A549 (cell line): ENCODE measurements at regions not wholly inside any gene's neighbourhood (a gene's known extent, or its start where the extent isn't known, plus 50 kb on each side); places are given as distances from the start of the nearest gene placed in this dataset.

Experiments used
- ATAC-seq, 2 experiments: fragments of 200-7000 bp in 1 of 2; fragments of >200 bp in 1 of 2; cut with Nextera tagmentation in 1 of 2; cut with Tn5 transposase in 1 of 2; 3 replicates each; pipeline versions ENCODE4 v1.8.0 to v1.9.1; 2018 to 2020; ENCODE audit warnings: mild to moderate bottlenecking in 1 of 2, moderate library complexity in 1 of 2
- CTCF ChIA-PET: fragments of 300-600 bp; sonication (Branson Sonifier 250); formaldehyde crosslinking; extraction: SDS; loops from one replicate; lab custom pipeline; 2021; ENCODE audit warnings: antibody characterized with exemption, inconsistent platforms; lab: Yijun Ruan, JAX
- POLR2A ChIA-PET: fragments of 350-600 bp; formaldehyde crosslinking; extraction: SDS; loops from one replicate; lab custom pipeline; 2021; ENCODE audit warnings: antibody characterized with exemption, inconsistent platforms; lab: Yijun Ruan, JAX
- DNase-seq, 2 experiments: peaks; one replicate each; pipeline versions ENCODE4 v3.0.0 to v3.0.0-alpha.2; 2011 to 2016; ENCODE audit warnings: low read depth in 1 of 2, low spot score in 1 of 2
- FAIRE-seq: peaks from 2 replicates; lab custom pipeline; 2011; peaks lifted over from hg19 to GRCh38; lab: Jason Lieb, UNC
- H3K27ac ChIP-seq, 2 experiments: fragments of >200 bp; sonication (Bioruptor Twin); formaldehyde crosslinking; 3 replicates each; pipeline ENCODE4 v1.5.1; 2016 to 2017
- H3K4me1 ChIP-seq: fragments of >200 bp; sonication (Bioruptor Twin); formaldehyde crosslinking; 3 replicates; pipeline ENCODE4 v1.6.1; 2016
- H3K4me2 ChIP-seq: fragments of >200 bp; sonication (Bioruptor Twin); formaldehyde crosslinking; 3 replicates; pipeline ENCODE4 v1.6.1; 2016
- H3K4me3 ChIP-seq: fragments of >200 bp; sonication (Bioruptor Twin); formaldehyde crosslinking; 3 replicates; pipeline ENCODE4 v1.5.1; 2016
- H3K9me3 ChIP-seq: fragments of >200 bp; sonication (Bioruptor Twin); formaldehyde crosslinking; 3 replicates; pipeline ENCODE4 v1.6.1; 2016
- ATOH8 ChIP-seq: fragments of 250-450 bp; sonication (Bioruptor Pico); IDR thresholded peaks from 2 replicates; pipeline ENCODE4 v1.5.0; 2020; ENCODE audit warnings: low read depth, mild to moderate bottlenecking, moderate library complexity
- BCL3 ChIP-seq: fragments of >200 bp; sonication (Bioruptor Twin); formaldehyde crosslinking; IDR thresholded peaks from 3 replicates; pipeline ENCODE4 v1.6.1; 2016
- CBX2 ChIP-seq: fragments of 200-600 bp; sonication (generic); IDR thresholded peaks from 2 replicates; pipeline ENCODE4 v1.6.1; 2016; ENCODE audit warnings: low read depth, mild to moderate bottlenecking, borderline replicate concordance
- CEBPB ChIP-seq, 2 experiments: fragments of >200 bp in 1 of 2; sonication (Bioruptor Twin) in 1 of 2; formaldehyde crosslinking in 1 of 2; IDR thresholded peaks; 2 replicates each; pipeline ENCODE4 v1.6.1; 2012 to 2016
- CHD4 ChIP-seq: fragments of 200-600 bp; sonication (generic); IDR thresholded peaks from 2 replicates; pipeline ENCODE4 v1.6.1; 2016; ENCODE audit warnings: antibody characterized with exemption, mild to moderate bottlenecking, borderline replicate concordance
- EHF ChIP-seq: fragments of 250-450 bp; sonication (Bioruptor Pico); IDR thresholded peaks from 2 replicates; pipeline ENCODE4 v1.5.0; 2020; ENCODE audit warnings: mild to moderate bottlenecking
- EP300 ChIP-seq, 2 experiments: fragments of >200 bp; sonication (Bioruptor Twin); formaldehyde crosslinking; IDR thresholded peaks; 2 replicates in 1 of 2; 3 replicates in 1 of 2; pipeline ENCODE4 v1.6.1; 2016 to 2017
- FOSL2 ChIP-seq, 2 experiments: fragments of 450-650 bp in 1 of 2; fragments of >200 bp in 1 of 2; sonication (Bioruptor Twin) in 1 of 2; formaldehyde crosslinking; IDR thresholded peaks; 2 replicates each; pipeline versions ENCODE4 v1.5.0 to v1.6.1; 2016 to 2020; ENCODE audit warnings: mild to moderate bottlenecking in 1 of 2, moderate library complexity in 1 of 2
- FOXS1 ChIP-seq: fragments of 250-450 bp; sonication (Bioruptor Pico); IDR thresholded peaks from 2 replicates; pipeline ENCODE4 v1.5.0; 2020; ENCODE audit warnings: mild to moderate bottlenecking, moderate library complexity
- GATA3 ChIP-seq: IDR thresholded peaks from 2 replicates; pipeline ENCODE4 v1.6.1; 2012; ENCODE audit warnings: borderline replicate concordance
- HDAC2 ChIP-seq: fragments of 200-600 bp; sonication (generic); IDR thresholded peaks from 2 replicates; pipeline ENCODE4 v1.6.1; 2016
- HOXA7 ChIP-seq: fragments of 250-450 bp; sonication (Bioruptor Pico); IDR thresholded peaks from 2 replicates; pipeline ENCODE4 v1.5.0; 2020; ENCODE audit warnings: mild to moderate bottlenecking, moderate library complexity
- HOXB5 ChIP-seq: fragments of 250-450 bp; sonication (Bioruptor Pico); IDR thresholded peaks from 2 replicates; pipeline ENCODE4 v1.5.0; 2020; ENCODE audit warnings: mild to moderate bottlenecking, moderate library complexity
- MAX ChIP-seq: IDR thresholded peaks from 2 replicates; pipeline ENCODE4 v1.6.1; 2012
- RARB ChIP-seq: fragments of 250-450 bp; sonication (Bioruptor Pico); IDR thresholded peaks from 2 replicates; pipeline ENCODE4 v1.8.0; 2021; ENCODE audit warnings: mild to moderate bottlenecking, moderate library complexity
- RFX5 ChIP-seq: fragments of 450-650 bp; IDR thresholded peaks from 2 replicates; pipeline ENCODE4 v1.7.1; 2014; ENCODE audit warnings: antibody characterized with exemption, mild to moderate bottlenecking, moderate library complexity
- TFCP2L1 ChIP-seq: fragments of 250-450 bp; sonication (Bioruptor Pico); IDR thresholded peaks from 2 replicates; pipeline ENCODE4 v1.5.0; 2021; ENCODE audit warnings: mild to moderate bottlenecking
- ZC3H11A ChIP-seq: fragments of 450-650 bp; IDR thresholded peaks from 2 replicates; pipeline ENCODE4 v1.6.1; 2014; ENCODE audit warnings: antibody characterized with exemption, mild to moderate bottlenecking
- WGBS: methylation state at CpG from one replicate; pipeline ENCODE4 v1.1.6; 2017; ENCODE audit errors: missing lambda C conversion rate; 5-methylcytosine and 5-hydroxymethylcytosine counted together

GRCh38 chrX:150086371-150086770, 148.1 kb upstream of the EOLA2 start:
- no peak for DNase-seq
- CTCF ChIA-PET: interaction anchor here (1.1 to 1.3 kb wide), 2 partner anchors 123 to 280 kb away, joined by 3 to 4 read pairs; no protein-coding TSS in a partner anchor
- 65% methylated on average over 2 of the region's 2 CpGs for WGBS
- no peak for TF ChIP-seq CHD4
- TF ChIP-seq ZC3H11A: no peak
- no peak for TF ChIP-seq HOXB5
- no peak for TF ChIP-seq FOSL2 (IDR thresholded peaks at IDR 0.05)
- TF ChIP-seq FOSL2 (CRISPR knock-in tag; IDR thresholded peaks at IDR 0.05): no peak
- no peak for TF ChIP-seq EHF
- TF ChIP-seq CBX2: no peak
- no peak for TF ChIP-seq HOXA7 (CRISPR knock-in tag)
- TF ChIP-seq TFCP2L1 (CRISPR knock-in tag): no peak
- TF ChIP-seq ATOH8 (CRISPR knock-in tag): no peak
- no peak for TF ChIP-seq RARB (CRISPR knock-in tag)
- TF ChIP-seq FOXS1 (CRISPR knock-in tag): no peak
- no peak for TF ChIP-seq HDAC2
- TF ChIP-seq EP300 (IDR thresholded peaks at IDR 0.05): no peak
- no peak for TF ChIP-seq CEBPB (IDR thresholded peaks at IDR 0.05)
- TF ChIP-seq, all 56 proteins: peak for 0
- POLR2A ChIA-PET: no interaction called here
- FAIRE-seq: peak; percentile 70
- Histone ChIP-seq H3K4me3 (no peak overlapping the region), H3K27ac (peak overlapping the region in 1 of 2 experiments; percentile 61; a peak in 1 of 6 replicates), H3K4me2 (peak overlapping the region; percentile 65; the same call in 2 of the 3 replicates), H3K9me3 (no peaks in the 10 kb centered on the region), H3K4me1 (peaks cover 30% of the 10 kb centered on the region)
- ATAC-seq: no peak

- POLR2A ChIA-PET: no interaction called here
- FAIRE-seq: no peak
- TF ChIP-seq BCL3 (no peak), GATA3 (no peak)
- H3K27ac ChIP-seq: no peak overlapping the region
- CTCF ChIA-PET: interaction anchor here (0.9 to 1.6 kb wide), 4 partner anchors 75 to 278 kb away, joined by 3 to 4 read pairs (median 3); no protein-coding TSS in a partner anchor
- no peak overlapping the region for H3K4me2 ChIP-seq
- DNase-seq: no peak
- H3K4me1 ChIP-seq: peaks cover 30% of the 10 kb centered on the region
- WGBS: 92% methylated on average over 2 of the region's 2 CpGs
- H3K9me3 ChIP-seq: no peaks in the 10 kb centered on the region
- no peak for ATAC-seq
- no peak overlapping the region for H3K4me3 ChIP-seq
Measured at GRCh38 chrX:150087612-150088011, 149.3 kb upstream of the EOLA2 start.

- no peak for ATAC-seq
Measured at GRCh38 chrX:150088042-150088441, 149.8 kb upstream of the EOLA2 start.

More at GRCh38 chrX:150088042-150088441, 149.8 kb upstream of the EOLA2 start:
- POLR2A ChIA-PET: no interaction called here
- Histone ChIP-seq H3K4me1 (peaks cover 30% of the 10 kb centered on the region), H3K4me2 (no peak overlapping the region), H3K27ac (no peak overlapping the region)
- TF ChIP-seq MAX (no peak), RFX5 (no peak)
- TF ChIP-seq, all 56 proteins: peak for 0
- WGBS: 51% methylated on average over 4 of the region's 5 CpGs
- Histone ChIP-seq H3K4me3 (no peak overlapping the region), H3K9me3 (no peaks in the 10 kb centered on the region)
- CTCF ChIA-PET: interaction anchor here (1.0 to 1.6 kb wide), 3 partner anchors 75 to 277 kb away, joined by 3 to 4 read pairs (median 3); no protein-coding TSS in a partner anchor
- DNase-seq (no peak), FAIRE-seq (no peak)
